ENCODE measurements at regions not wholly inside any gene's neighbourhood (a gene's known extent, or its start where the extent isn't known, plus 50 kb on each side); places are given as distances from the start of the nearest gene placed in this dataset.

DNA sequence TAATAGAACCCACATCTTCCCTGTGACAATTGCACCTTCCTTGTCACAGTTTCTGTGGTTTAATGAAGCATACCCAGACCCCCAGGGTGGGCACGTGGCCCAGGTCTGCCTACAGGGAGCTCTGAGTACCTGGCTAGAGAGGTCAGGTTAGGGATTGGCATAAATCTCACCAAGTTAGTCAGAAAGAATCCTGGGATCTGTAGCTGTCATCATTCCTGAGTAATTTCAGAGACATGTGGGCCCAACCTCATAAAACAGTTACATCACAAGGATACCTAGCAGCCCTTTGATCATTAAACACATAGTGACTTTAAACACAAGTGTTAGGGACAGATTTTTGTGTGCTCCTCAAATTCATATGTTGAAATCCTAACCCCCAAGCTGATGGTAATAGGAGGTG, 123.0 kb downstream of the KDR start:
- no peak for TF ChIP-seq CTCF (IDR thresholded peaks at IDR 0.05; ENCODE audit: borderline replicate concordance, extremely low read depth, low read length, poor library complexity, severe bottlenecking)
- TF ChIP-seq EZH2 (IDR thresholded peaks at IDR 0.05; ENCODE audit: borderline replicate concordance, low read depth, low read length, severe bottlenecking) = no peak
